GM12878 (cell line): ENCODE measurements at regions not wholly inside any gene's neighbourhood (a gene's known extent, or its start where the extent isn't known, plus 50 kb on each side); places are given as distances from the start of the nearest gene placed in this dataset.

Source experiments
- CEBPB ChIP-seq, 2 experiments: fragments of 150-350 bp in 1 of 2; IDR thresholded peaks; 2 replicates each; pipeline ENCODE4 v1.6.1; 2012 to 2014; ENCODE audit warnings: low read depth in 2 of 2, low read length in 2 of 2, borderline replicate concordance in 1 of 2, inconsistent platforms in 1 of 2
- CHD1 ChIP-seq: IDR thresholded peaks from 2 replicates; pipeline ENCODE4 v1.6.1; 2012; ENCODE audit warnings: low read depth, low read length, improper control_type of control experiment
- EGR1 ChIP-seq, 2 experiments: IDR thresholded peaks; 1 replicate in 1 of 2; 2 replicates in 1 of 2; pipeline ENCODE4 v1.6.1; 2011 to 2012; ENCODE audit warnings: low read depth in 2 of 2, low read length in 2 of 2, borderline replicate concordance in 1 of 2, mild to moderate bottlenecking in 1 of 2, moderate library complexity in 1 of 2
- EZH2 ChIP-seq: IDR thresholded peaks from 2 replicates; pipeline ENCODE4 v1.6.1; 2012; ENCODE audit warnings: low read depth, mild to moderate bottlenecking, control low read depth, inconsistent platforms, low read length, borderline replicate concordance; ENCODE audit not compliant: control insufficient read depth
- JUNB ChIP-seq: IDR thresholded peaks from 2 replicates; pipeline ENCODE4 v1.6.1; 2016; ENCODE audit warnings: antibody characterized with exemption, mild to moderate bottlenecking
- MXI1 ChIP-seq: fragments of 150-350 bp; IDR thresholded peaks from 2 replicates; pipeline ENCODE4 v1.6.1; 2011; ENCODE audit warnings: low read depth, mild to moderate bottlenecking, inconsistent platforms, low read length, improper control_type of control experiment
- NFYB ChIP-seq: IDR thresholded peaks from 2 replicates; pipeline ENCODE4 v1.6.1; 2011; ENCODE audit warnings: low read depth, mild to moderate bottlenecking, low read length, improper control_type of control experiment, moderate library complexity; ENCODE audit not compliant: insufficient read depth
- POLR2A ChIP-seq: IDR thresholded peaks from 2 replicates; pipeline ENCODE4 v1.6.1; 2011; ENCODE audit warnings: low read depth, mild to moderate bottlenecking, low read length
- POLR2AphosphoS5 ChIP-seq: IDR thresholded peaks from 2 replicates; pipeline ENCODE4 v1.6.1; 2011; ENCODE audit warnings: mild to moderate bottlenecking, low read length, inconsistent platforms
- REST ChIP-seq: IDR thresholded peaks from 2 replicates; pipeline ENCODE4 v1.6.1; 2012; ENCODE audit warnings: mild to moderate bottlenecking, low read depth, low read length
- TF ChIP-seq, protein P1 (sequence below), 3 experiments: IDR thresholded peaks in 2 of 3; conservative IDR thresholded peaks in 1 of 3; 2 replicates each; pipeline ENCODE4 v1.5.1; 2011; ENCODE audit warnings: low read depth in 3 of 3, low read length in 3 of 3, mild to moderate bottlenecking in 3 of 3, control low read depth in 2 of 3, moderate library complexity in 2 of 3, inconsistent platforms in 1 of 3, mixed read lengths in 1 of 3; ENCODE audit not compliant: control insufficient read depth in 2 of 3, insufficient read depth in 1 of 3; ENCODE audit errors: extremely low read depth in 1 of 3
- TF ChIP-seq, protein P2 (sequence below): fragments of 150-350 bp; IDR thresholded peaks from 2 replicates; pipeline ENCODE4 v1.6.1; 2014; ENCODE audit warnings: mild to moderate bottlenecking, low read depth, low read length
- TF ChIP-seq, protein P3 (sequence below): fragments of 450-650 bp; IDR thresholded peaks from 2 replicates; pipeline ENCODE4 v1.6.1; 2018; ENCODE audit warnings: mild to moderate bottlenecking, low read depth, moderate library complexity; ENCODE audit not compliant: partially characterized antibody

DNA sequence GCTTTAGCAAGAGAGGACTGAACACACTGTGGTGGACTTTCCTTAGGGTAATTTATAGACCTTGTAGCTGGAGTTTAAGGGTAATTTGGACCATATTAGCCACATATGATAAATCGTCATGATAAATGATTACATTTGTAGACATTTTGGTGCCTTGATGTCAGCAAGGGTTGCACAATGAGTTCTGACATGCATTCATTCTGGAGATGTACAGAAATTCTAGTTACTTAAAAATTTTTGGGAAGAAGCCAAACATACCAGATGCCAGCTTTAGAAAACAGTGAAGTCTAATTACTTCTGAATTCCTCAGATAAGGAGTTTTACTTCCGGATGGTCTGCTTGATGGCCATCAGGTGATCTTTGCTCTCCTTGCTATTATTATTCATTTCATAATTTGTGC lies 653.1 kb downstream of the TBC1D32 start:
- TF ChIP-seq, protein P1, sequence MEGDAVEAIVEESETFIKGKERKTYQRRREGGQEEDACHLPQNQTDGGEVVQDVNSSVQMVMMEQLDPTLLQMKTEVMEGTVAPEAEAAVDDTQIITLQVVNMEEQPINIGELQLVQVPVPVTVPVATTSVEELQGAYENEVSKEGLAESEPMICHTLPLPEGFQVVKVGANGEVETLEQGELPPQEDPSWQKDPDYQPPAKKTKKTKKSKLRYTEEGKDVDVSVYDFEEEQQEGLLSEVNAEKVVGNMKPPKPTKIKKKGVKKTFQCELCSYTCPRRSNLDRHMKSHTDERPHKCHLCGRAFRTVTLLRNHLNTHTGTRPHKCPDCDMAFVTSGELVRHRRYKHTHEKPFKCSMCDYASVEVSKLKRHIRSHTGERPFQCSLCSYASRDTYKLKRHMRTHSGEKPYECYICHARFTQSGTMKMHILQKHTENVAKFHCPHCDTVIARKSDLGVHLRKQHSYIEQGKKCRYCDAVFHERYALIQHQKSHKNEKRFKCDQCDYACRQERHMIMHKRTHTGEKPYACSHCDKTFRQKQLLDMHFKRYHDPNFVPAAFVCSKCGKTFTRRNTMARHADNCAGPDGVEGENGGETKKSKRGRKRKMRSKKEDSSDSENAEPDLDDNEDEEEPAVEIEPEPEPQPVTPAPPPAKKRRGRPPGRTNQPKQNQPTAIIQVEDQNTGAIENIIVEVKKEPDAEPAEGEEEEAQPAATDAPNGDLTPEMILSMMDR (IDR thresholded peaks at IDR 0.05 in 2 of 3, conservative IDR thresholded peaks at IDR 0.05 in 1 of 3; ENCODE audit: control insufficient read depth in 2 of 3, extremely low read depth in 1 of 3, insufficient read depth in 1 of 3, low read depth in 3 of 3, low read length in 3 of 3): no peak
- TF ChIP-seq POLR2A (no peak), EGR1 (IDR thresholded peaks at IDR 0.05; ENCODE audit: borderline replicate concordance in 1 of 2, low read depth in 2 of 2, low read length in 2 of 2) (no peak), CHD1 (no peak), NFYB (no peak), MXI1 (no peak), CEBPB (IDR thresholded peaks at IDR 0.05; ENCODE audit: borderline replicate concordance in 1 of 2, low read depth in 2 of 2, low read length in 2 of 2) (no peak), JUNB (no peak), REST (no peak), EZH2 (no peak), POLR2AphosphoS5 (no peak)
- TF ChIP-seq, protein P2, sequence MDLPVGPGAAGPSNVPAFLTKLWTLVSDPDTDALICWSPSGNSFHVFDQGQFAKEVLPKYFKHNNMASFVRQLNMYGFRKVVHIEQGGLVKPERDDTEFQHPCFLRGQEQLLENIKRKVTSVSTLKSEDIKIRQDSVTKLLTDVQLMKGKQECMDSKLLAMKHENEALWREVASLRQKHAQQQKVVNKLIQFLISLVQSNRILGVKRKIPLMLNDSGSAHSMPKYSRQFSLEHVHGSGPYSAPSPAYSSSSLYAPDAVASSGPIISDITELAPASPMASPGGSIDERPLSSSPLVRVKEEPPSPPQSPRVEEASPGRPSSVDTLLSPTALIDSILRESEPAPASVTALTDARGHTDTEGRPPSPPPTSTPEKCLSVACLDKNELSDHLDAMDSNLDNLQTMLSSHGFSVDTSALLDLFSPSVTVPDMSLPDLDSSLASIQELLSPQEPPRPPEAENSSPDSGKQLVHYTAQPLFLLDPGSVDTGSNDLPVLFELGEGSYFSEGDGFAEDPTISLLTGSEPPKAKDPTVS: no peak
- TF ChIP-seq, protein P3, sequence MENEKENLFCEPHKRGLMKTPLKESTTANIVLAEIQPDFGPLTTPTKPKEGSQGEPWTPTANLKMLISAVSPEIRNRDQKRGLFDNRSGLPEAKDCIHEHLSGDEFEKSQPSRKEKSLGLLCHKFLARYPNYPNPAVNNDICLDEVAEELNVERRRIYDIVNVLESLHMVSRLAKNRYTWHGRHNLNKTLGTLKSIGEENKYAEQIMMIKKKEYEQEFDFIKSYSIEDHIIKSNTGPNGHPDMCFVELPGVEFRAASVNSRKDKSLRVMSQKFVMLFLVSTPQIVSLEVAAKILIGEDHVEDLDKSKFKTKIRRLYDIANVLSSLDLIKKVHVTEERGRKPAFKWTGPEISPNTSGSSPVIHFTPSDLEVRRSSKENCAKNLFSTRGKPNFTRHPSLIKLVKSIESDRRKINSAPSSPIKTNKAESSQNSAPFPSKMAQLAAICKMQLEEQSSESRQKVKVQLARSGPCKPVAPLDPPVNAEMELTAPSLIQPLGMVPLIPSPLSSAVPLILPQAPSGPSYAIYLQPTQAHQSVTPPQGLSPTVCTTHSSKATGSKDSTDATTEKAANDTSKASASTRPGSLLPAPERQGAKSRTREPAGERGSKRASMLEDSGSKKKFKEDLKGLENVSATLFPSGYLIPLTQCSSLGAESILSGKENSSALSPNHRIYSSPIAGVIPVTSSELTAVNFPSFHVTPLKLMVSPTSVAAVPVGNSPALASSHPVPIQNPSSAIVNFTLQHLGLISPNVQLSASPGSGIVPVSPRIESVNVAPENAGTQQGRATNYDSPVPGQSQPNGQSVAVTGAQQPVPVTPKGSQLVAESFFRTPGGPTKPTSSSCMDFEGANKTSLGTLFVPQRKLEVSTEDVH: no peak
